GM12878 (cell line): ENCODE measurements at regions not wholly inside any gene's neighbourhood (a gene's known extent, or its start where the extent isn't known, plus 50 kb on each side); places are given as distances from the start of the nearest gene placed in this dataset.

Experiments
- ATAC-seq: fragments of 200-7000 bp; cut with Tn5 transposase; 3 replicates; pipeline ENCODE4 v1.9.1; 2020; ENCODE audit warnings: mild to moderate bottlenecking, moderate library complexity
- BruUV-seq: library from RNA; stranded (reverse); fragments of 400-500 nt; replicated peaks from 2 replicates; lab custom pipeline; 2021; lab: Mats Ljungman, UMichigan
- CTCF ChIA-PET: fragments of 300-600 bp; sonication (Branson Sonifier 250); formaldehyde crosslinking; extraction: SDS; loops from one replicate; lab custom pipeline; 2021; ENCODE audit warnings: inconsistent platforms; lab: Yijun Ruan, JAX
- POLR2A ChIA-PET: fragments of 350-600 bp; formaldehyde crosslinking; extraction: SDS; loops from one replicate; lab custom pipeline; 2021; ENCODE audit warnings: inconsistent platforms; lab: Charles Lee
- RAD21 ChIA-PET: fragments of 300-600 bp; sonication (Branson Sonifier 250); formaldehyde crosslinking; loops from one replicate; lab custom pipeline; 2023; ENCODE audit warnings: antibody characterized with exemption; ENCODE audit not compliant: unreplicated experiment; lab: Charles Lee
- SMC1A ChIA-PET: fragments of 300-600 bp; sonication (Branson Sonifier 250); formaldehyde crosslinking; loops from one replicate; lab custom pipeline; 2023; ENCODE audit not compliant: unreplicated experiment, uncharacterized antibody; lab: Charles Lee
- DNase-seq: peaks from one replicate; pipeline ENCODE4 v3.0.0-alpha.2; 2011; ENCODE audit warnings: low read depth, low spot score
- FAIRE-seq: peaks from 3 replicates; lab custom pipeline; 2011; peaks lifted over from hg19 to GRCh38; lab: Jason Lieb, UNC
- H2AFZ ChIP-seq: 2 replicates; pipeline ENCODE4 v1.6.0; 2011; ENCODE audit warnings: low read depth, low read length, control low read depth; ENCODE audit not compliant: control insufficient read depth
- H3K27ac ChIP-seq: 2 replicates; pipeline ENCODE4 v1.5.1; 2011; ENCODE audit warnings: control low read depth; ENCODE audit not compliant: control insufficient read depth, insufficient read depth
- H3K27me3 ChIP-seq, 2 experiments: replicated peaks in 1 of 2; 2 replicates each; pipeline versions ENCODE4 v1.6.0 to v1.6.1; 2011; ENCODE audit warnings: low read length in 1 of 2; ENCODE audit not compliant: control insufficient read depth in 2 of 2, insufficient read depth in 2 of 2
- H3K36me3 ChIP-seq, 2 experiments: 2 replicates each; pipeline ENCODE4 v1.5.1; 2011; ENCODE audit warnings: low read length in 1 of 2; ENCODE audit not compliant: control insufficient read depth in 2 of 2, insufficient read depth in 2 of 2
- H3K4me1 ChIP-seq: 2 replicates; pipeline ENCODE4 v1.6.1; 2011; ENCODE audit warnings: mild to moderate bottlenecking, low read length, moderate library complexity, mixed read lengths; ENCODE audit not compliant: control insufficient read depth, insufficient read depth
- H3K4me2 ChIP-seq: 2 replicates; pipeline ENCODE4 v1.6.0; 2011; ENCODE audit warnings: control low read depth; ENCODE audit not compliant: control insufficient read depth, insufficient read depth
- H3K4me3 ChIP-seq: fragments of 200-600 bp; sonication (generic); 2 replicates; pipeline ENCODE4 v1.5.1; 2016
- H3K79me2 ChIP-seq: 2 replicates; pipeline ENCODE4 v1.6.0; 2011; ENCODE audit warnings: low read length; ENCODE audit not compliant: control insufficient read depth, insufficient read depth
- H3K9ac ChIP-seq: 2 replicates; pipeline ENCODE4 v1.8.0; 2011; ENCODE audit warnings: low read length, control low read depth, mixed read lengths; ENCODE audit not compliant: control insufficient read depth, insufficient read depth
- H3K9me3 ChIP-seq: replicated peaks from 3 replicates; pipeline ENCODE4 v1.5.1; 2011; ENCODE audit warnings: mild to moderate bottlenecking, low read length; ENCODE audit not compliant: control insufficient read depth, insufficient read depth
- H4K20me1 ChIP-seq: 2 replicates; pipeline ENCODE4 v1.6.0; 2011; ENCODE audit not compliant: control insufficient read depth, insufficient read depth
- ATF3 ChIP-seq: IDR thresholded peaks from 2 replicates; pipeline ENCODE4 v1.6.1; 2011; ENCODE audit warnings: low read depth, mild to moderate bottlenecking, low read length, moderate library complexity, borderline replicate concordance; ENCODE audit errors: extremely low read depth
- BCL11A ChIP-seq: IDR thresholded peaks from 2 replicates; pipeline ENCODE4 v1.6.1; 2011; ENCODE audit warnings: low read depth, low read length
- E2F4 ChIP-seq: IDR thresholded peaks from 2 replicates; pipeline ENCODE4 v1.6.1; 2012; ENCODE audit warnings: low read depth, low read length, improper control_type of control experiment
- IKZF2 ChIP-seq, 2 experiments: fragments of 450-650 bp; IDR thresholded peaks; 2 replicates each; pipeline ENCODE4 v1.6.1; 2017; ENCODE audit warnings: mild to moderate bottlenecking in 2 of 2, moderate library complexity in 2 of 2
- IRF4 ChIP-seq: IDR thresholded peaks from 2 replicates; pipeline ENCODE4 v1.6.1; 2011; ENCODE audit warnings: low read depth, low read length
- MLLT1 ChIP-seq: fragments of 450-650 bp; IDR thresholded peaks from 2 replicates; pipeline ENCODE4 v1.6.1; 2016; ENCODE audit warnings: mild to moderate bottlenecking
- NFXL1 ChIP-seq: fragments of 450-650 bp; IDR thresholded peaks from 2 replicates; pipeline ENCODE4 v1.6.1; 2017; ENCODE audit warnings: antibody characterized with exemption, mild to moderate bottlenecking, borderline replicate concordance
- NKRF ChIP-seq: fragments of 450-650 bp; conservative IDR thresholded peaks from 2 replicates; pipeline ENCODE4 v1.6.1; 2017; ENCODE audit warnings: mild to moderate bottlenecking, moderate library complexity
- NR2C1 ChIP-seq: fragments of 450-650 bp; IDR thresholded peaks from 2 replicates; pipeline ENCODE4 v1.6.1; 2017; ENCODE audit warnings: antibody characterized with exemption, mild to moderate bottlenecking, moderate library complexity
- POLR2AphosphoS2 ChIP-seq: IDR thresholded peaks from 2 replicates; pipeline ENCODE4 v1.6.1; 2011; ENCODE audit warnings: low read depth, mild to moderate bottlenecking, low read length, improper control_type of control experiment, moderate library complexity
- RCOR1 ChIP-seq: conservative IDR thresholded peaks from 2 replicates; pipeline ENCODE4 v1.6.1; 2012; ENCODE audit warnings: low read depth, low read length, improper control_type of control experiment
- RFX5 ChIP-seq: IDR thresholded peaks from 2 replicates; pipeline ENCODE4 v1.6.1; 2011; ENCODE audit warnings: low read depth, low read length, improper control_type of control experiment
- SMARCA5 ChIP-seq: fragments of 450-650 bp; IDR thresholded peaks from 2 replicates; pipeline ENCODE4 v1.6.1; 2017; ENCODE audit warnings: mild to moderate bottlenecking
- SRF ChIP-seq, 2 experiments: IDR thresholded peaks; 2 replicates each; pipeline ENCODE4 v1.6.1; 2011; ENCODE audit warnings: low read depth in 2 of 2, low read length in 2 of 2, mild to moderate bottlenecking in 1 of 2, moderate library complexity in 1 of 2
- USF2 ChIP-seq: IDR thresholded peaks from 2 replicates; pipeline ENCODE4 v1.6.1; 2011; ENCODE audit warnings: low read depth, low read length, improper control_type of control experiment, borderline replicate concordance
- WGBS: methylation state at CpG from one replicate; pipeline ENCODE4 v1.1.6; 2016; ENCODE audit warnings: low lambda C conversion rate; ENCODE audit not compliant: insufficient replicate concordance, insufficient coverage; ENCODE audit errors: missing lambda C conversion rate; 5-methylcytosine and 5-hydroxymethylcytosine counted together
- in situ Hi-C: fragments of 300-500 bp; cut with MboI; formaldehyde crosslinking; loops from 9 replicates; pipeline ENCODE4 v1.14.3; 2018; ENCODE audit warnings: mixed read lengths
- intact Hi-C: fragments of 100-400 bp; cut with micrococcal nuclease; formaldehyde crosslinking; loops from one replicate; pipeline ENCODE4 v1.14.2; 2022; ENCODE audit not compliant: unreplicated experiment

- H3K9ac ChIP-seq, result no peak overlapping the region
These were observed 384.4 kb downstream of the DLEU7 start for GRCh38 chr13:50459046-50459445.

More at GRCh38 chr13:50459046-50459445, 384.4 kb downstream of the DLEU7 start:
- no peak for FAIRE-seq
- ChIA-PET RAD21 (no interaction called here), CTCF (no interaction called here), SMC1A (interaction anchor here (0.9 kb wide), 1 partner anchor 15 kb away, joined by 3 read pairs; no protein-coding TSS in a partner anchor), POLR2A (interaction anchor here (0.5 kb wide), 1 partner anchor 161 kb away, joined by 3 read pairs; no protein-coding TSS in a partner anchor)
- no peak overlapping the region for H3K27ac ChIP-seq
- no peak overlapping the region for H3K4me3 ChIP-seq
- in situ Hi-C loops, result no loop called here
- no peaks in the 10 kb centered on the region for H3K36me3 ChIP-seq
- intact Hi-C loops, result no loop called here
- no peaks in the 10 kb centered on the region for H3K79me2 ChIP-seq
- no peak for DNase-seq
- H4K20me1 ChIP-seq, result no peaks in the 10 kb centered on the region
- no peak overlapping the region for H2AFZ ChIP-seq
- WGBS, result 9% methylated on average over 2 of the region's 2 CpGs
- ATAC-seq, result no peak
- no peaks in the 10 kb centered on the region for H3K27me3 ChIP-seq
- BruUV-seq, result no TSS peak
- no peaks in the 10 kb centered on the region for H3K9me3 ChIP-seq
- H3K4me2 ChIP-seq, result no peak overlapping the region
- no peaks in the 10 kb centered on the region for H3K4me1 ChIP-seq
- no peak for TF ChIP-seq NR2C1
- TF ChIP-seq RCOR1, result no peak
- no peak for TF ChIP-seq ATF3
- no peak for TF ChIP-seq BCL11A
- TF ChIP-seq IKZF2 (IDR thresholded peaks at IDR 0.05), result no peak
- no peak for TF ChIP-seq IRF4
- no peak for TF ChIP-seq RFX5
- TF ChIP-seq MLLT1, result no peak
- no peak for TF ChIP-seq NKRF
- no peak for TF ChIP-seq SMARCA5
- no peak for TF ChIP-seq E2F4
- TF ChIP-seq POLR2AphosphoS2, result no peak
- no peak for TF ChIP-seq USF2
- TF ChIP-seq SRF (IDR thresholded peaks at IDR 0.05; ENCODE audit: low read depth in 2 of 2, low read length in 2 of 2), result no peak
- no peak for TF ChIP-seq NFXL1
